ENCODE measurements at regions not wholly inside any gene's neighbourhood (a gene's known extent, or its start where the extent isn't known, plus 50 kb on each side); places are given as distances from the start of the nearest gene placed in this dataset. TPM values are rescaled to one million over a fixed set of nuclear protein-coding genes. Genes with fewer than 3 reads are reported as not detected.

DNA sequence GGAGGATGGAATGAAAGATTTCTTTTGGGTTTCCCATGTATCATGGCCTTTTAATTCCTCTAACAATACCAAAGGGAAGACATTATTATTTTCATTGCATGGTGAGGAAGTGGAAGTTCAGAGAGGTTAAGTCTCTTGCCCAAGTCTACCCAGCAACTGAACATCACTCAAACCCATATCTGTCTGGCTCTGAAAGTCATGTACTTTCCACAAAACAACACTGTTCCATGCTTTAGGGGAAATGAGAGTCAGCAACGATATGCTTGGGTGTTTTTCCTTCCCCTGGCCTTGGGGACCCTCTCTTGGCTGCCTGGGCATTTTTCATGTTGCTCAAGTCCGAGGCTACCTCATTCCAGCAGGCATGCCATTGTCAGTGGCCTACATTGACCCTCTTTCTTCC is 118.8 kb downstream of the ADTRP start:
- TF ChIP-seq, protein P1, sequence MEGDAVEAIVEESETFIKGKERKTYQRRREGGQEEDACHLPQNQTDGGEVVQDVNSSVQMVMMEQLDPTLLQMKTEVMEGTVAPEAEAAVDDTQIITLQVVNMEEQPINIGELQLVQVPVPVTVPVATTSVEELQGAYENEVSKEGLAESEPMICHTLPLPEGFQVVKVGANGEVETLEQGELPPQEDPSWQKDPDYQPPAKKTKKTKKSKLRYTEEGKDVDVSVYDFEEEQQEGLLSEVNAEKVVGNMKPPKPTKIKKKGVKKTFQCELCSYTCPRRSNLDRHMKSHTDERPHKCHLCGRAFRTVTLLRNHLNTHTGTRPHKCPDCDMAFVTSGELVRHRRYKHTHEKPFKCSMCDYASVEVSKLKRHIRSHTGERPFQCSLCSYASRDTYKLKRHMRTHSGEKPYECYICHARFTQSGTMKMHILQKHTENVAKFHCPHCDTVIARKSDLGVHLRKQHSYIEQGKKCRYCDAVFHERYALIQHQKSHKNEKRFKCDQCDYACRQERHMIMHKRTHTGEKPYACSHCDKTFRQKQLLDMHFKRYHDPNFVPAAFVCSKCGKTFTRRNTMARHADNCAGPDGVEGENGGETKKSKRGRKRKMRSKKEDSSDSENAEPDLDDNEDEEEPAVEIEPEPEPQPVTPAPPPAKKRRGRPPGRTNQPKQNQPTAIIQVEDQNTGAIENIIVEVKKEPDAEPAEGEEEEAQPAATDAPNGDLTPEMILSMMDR (IDR thresholded peaks at IDR 0.05): no peak
- TF ChIP-seq POLR2A (IDR thresholded peaks at IDR 0.05): no peak
- TF ChIP-seq EP300 (IDR thresholded peaks at IDR 0.05): no peak
- Histone ChIP-seq H3K27me3 (no peaks in the 10 kb centered on the region), H3K27ac (no peak overlapping the region), H3K36me3 (no peaks in the 10 kb centered on the region), H3K4me1 (ENCODE audit: insufficient read depth) (peaks cover 5% of the 10 kb centered on the region), H3K4me3 (no peak overlapping the region), H3K9me3 (no peaks in the 10 kb centered on the region)
- intact Hi-C loops (cut with DNase I): loop anchor here (5.0 to 10.0 kb wide), 3 partner anchors 573 to 945 kb away; no protein-coding TSS in a partner anchor
- 70 to 85% (median 75%) methylated on average over 2 of the region's 2 CpGs for WGBS, 3 donors
- DNase-seq: no peak

- no peaks in the 10 kb centered on the region for H3K9me3 ChIP-seq
- H3K27me3 ChIP-seq: no peaks in the 10 kb centered on the region
- H3K4me1 ChIP-seq (ENCODE audit: insufficient read depth): no peaks in the 10 kb centered on the region
- no peak for DNase-seq
- no peak overlapping the region for H3K4me3 ChIP-seq
- intact Hi-C loops (cut with DNase I): no loop called here
- no peak overlapping the region for H3K27ac ChIP-seq
- no peaks in the 10 kb centered on the region for H3K36me3 ChIP-seq
- TF ChIP-seq, protein P1 (IDR thresholded peaks at IDR 0.05): no peak
- no peak for TF ChIP-seq EP300 (IDR thresholded peaks at IDR 0.05)
- no peak for TF ChIP-seq POLR2A (IDR thresholded peaks at IDR 0.05)
- 48 to 79% (median 54%) methylated on average over 1 of the region's 1 CpG for WGBS, 3 donors
These were observed 116.3 kb downstream of the ADTRP start for GRCh38 chr6:11662323-11662722.

DNA sequence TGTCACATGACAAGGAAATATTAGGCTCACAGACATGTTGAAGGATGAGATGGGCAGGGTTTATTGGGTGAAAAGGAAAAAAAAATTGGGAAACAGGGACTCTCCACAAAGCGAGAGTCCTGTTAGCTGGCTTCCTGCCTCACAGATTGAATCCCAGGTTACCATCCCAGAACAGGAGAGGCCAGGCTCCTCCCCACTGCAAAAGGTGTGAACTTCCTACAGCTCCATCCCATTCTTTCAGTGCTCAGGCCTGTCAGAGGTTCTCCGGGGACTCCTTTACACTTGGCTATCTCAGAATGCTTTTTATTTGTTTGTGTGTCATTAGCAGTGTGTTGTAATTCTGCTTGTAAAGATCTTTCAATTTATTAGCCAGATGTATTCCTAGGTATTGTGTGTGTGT is 115.1 kb downstream of the ADTRP start:
- Histone ChIP-seq H3K36me3 (no peaks in the 10 kb centered on the region), H3K27me3 (no peaks in the 10 kb centered on the region), H3K4me1 (ENCODE audit: insufficient read depth) (no peaks in the 10 kb centered on the region), H3K27ac (no peak overlapping the region), H3K4me3 (no peak overlapping the region), H3K9me3 (no peaks in the 10 kb centered on the region)
- 81 to 88% (median 87%) methylated on average over 2 of the region's 2 CpGs for WGBS, 3 donors
- no peak for DNase-seq
- TF ChIP-seq EP300 (IDR thresholded peaks at IDR 0.05) (no peak), POLR2A (IDR thresholded peaks at IDR 0.05) (no peak)
- TF ChIP-seq, protein P1 (IDR thresholded peaks at IDR 0.05): no peak
- intact Hi-C loops (cut with DNase I): no loop called here

Small RNA genes in the stretch of these regions (small RNA-seq; reads per million reads assigned to genes)
- gene RF00017: not detected

Measured in ovary (tissue), 7 donors.